Bronchial epithelial cell (primary cell): ENCODE measurements at regions not wholly inside any gene's neighbourhood (a gene's known extent, or its start where the extent isn't known, plus 50 kb on each side); places are given as distances from the start of the nearest gene placed in this dataset.
A peak's percentile ranks its signal among the peaks of the same experiment; 100 is the strongest.

Experiments
- DNase-seq: peaks from one replicate; pipeline ENCODE4 v3.0.0-alpha.2; 2010; ENCODE audit warnings: low read depth
- FAIRE-seq: peaks from 2 replicates; lab custom pipeline; 2011; peaks lifted over from hg19 to GRCh38; lab: Jason Lieb, UNC
- H3K27me3 ChIP-seq: 2 replicates; pipeline ENCODE4 v1.5.1; 2011; ENCODE audit warnings: low read length; ENCODE audit not compliant: control insufficient read depth, insufficient read depth
- H3K36me3 ChIP-seq: 2 replicates; pipeline ENCODE4 v1.5.1; 2011; ENCODE audit warnings: low read length; ENCODE audit not compliant: control insufficient read depth, insufficient read depth
- H3K4me3 ChIP-seq: 2 replicates; pipeline ENCODE4 v1.5.1; 2011; ENCODE audit warnings: mild to moderate bottlenecking, low read depth, low read length, control low read depth
- TF ChIP-seq, protein P1 (sequence below): IDR thresholded peaks from 2 replicates; pipeline ENCODE4 v1.5.1; 2011; ENCODE audit warnings: mild to moderate bottlenecking, moderate library complexity, low read length, control low read depth, inconsistent platforms; ENCODE audit not compliant: insufficient read depth, severe bottlenecking

DNA sequence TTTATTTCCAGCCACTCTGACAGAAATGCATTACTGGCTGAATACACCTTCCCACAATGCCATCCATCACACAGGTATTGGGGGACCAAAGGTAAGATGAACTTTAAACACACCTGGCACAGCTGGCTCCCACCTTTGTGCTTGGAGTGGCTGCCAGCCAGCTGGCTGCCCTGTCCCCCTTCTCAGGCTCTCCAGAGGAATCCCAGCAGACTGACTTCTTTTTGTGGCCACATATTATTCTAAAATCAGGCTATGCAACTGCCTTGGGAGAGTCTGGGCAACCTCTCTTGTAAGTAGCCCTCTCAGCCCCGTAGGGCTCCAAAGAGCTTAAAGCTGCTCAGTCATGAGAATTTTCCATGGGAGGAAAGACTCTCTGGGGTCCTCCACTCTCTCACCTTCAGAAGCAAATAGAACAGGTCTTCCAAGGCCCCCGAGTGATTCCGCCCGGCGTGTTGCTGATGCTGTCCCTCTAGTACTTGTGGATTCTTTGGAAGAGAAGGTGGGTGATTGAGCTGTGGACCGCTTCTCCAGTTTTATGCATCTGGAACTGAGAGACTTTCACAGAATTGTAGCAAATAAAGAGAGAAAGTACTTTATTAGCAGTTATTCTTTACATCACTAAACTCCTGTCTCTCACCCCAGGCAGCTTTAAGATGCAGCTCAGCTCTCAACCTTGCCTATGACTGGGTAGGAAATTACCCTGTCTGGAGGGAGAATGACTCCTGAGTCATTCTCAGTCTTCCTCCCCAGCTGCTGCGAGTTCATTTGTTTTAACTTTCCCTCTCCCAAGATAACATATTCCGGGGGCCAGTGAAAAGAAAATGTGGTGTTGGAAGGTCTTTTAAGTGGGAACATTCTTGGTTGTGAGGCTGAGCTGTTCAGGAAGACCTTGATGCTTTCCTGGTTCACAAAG lies 159.4 kb upstream of the PITX1 start:
- no peak for FAIRE-seq
- TF ChIP-seq, protein P1, sequence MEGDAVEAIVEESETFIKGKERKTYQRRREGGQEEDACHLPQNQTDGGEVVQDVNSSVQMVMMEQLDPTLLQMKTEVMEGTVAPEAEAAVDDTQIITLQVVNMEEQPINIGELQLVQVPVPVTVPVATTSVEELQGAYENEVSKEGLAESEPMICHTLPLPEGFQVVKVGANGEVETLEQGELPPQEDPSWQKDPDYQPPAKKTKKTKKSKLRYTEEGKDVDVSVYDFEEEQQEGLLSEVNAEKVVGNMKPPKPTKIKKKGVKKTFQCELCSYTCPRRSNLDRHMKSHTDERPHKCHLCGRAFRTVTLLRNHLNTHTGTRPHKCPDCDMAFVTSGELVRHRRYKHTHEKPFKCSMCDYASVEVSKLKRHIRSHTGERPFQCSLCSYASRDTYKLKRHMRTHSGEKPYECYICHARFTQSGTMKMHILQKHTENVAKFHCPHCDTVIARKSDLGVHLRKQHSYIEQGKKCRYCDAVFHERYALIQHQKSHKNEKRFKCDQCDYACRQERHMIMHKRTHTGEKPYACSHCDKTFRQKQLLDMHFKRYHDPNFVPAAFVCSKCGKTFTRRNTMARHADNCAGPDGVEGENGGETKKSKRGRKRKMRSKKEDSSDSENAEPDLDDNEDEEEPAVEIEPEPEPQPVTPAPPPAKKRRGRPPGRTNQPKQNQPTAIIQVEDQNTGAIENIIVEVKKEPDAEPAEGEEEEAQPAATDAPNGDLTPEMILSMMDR: no peak
- Histone ChIP-seq H3K27me3 (no peaks in the 10 kb centered on the region), H3K4me3 (no peak overlapping the region), H3K36me3 (no peaks in the 10 kb centered on the region)
- DNase-seq: peak; percentile 50

DNA sequence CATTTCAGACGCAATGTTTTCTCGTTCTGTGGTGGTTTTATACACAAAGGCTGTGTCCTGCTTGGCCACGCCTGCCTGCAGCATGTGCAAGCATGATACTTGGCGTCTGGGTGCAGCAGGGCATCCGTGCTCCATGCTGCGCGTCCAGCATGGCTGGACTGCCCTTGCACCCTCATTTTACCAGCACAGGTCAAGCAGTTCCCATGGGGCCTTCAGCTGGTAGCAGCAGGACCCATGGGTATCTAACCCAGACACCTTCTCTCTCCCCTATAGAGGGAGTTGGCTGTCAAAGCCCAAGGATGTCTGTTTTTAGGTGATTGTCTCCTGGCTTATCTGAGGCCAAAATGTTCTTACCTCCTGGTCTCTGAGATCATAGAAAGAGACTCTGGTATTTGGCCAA lies 158.3 kb upstream of the PITX1 start:
- FAIRE-seq (no peak), DNase-seq (no peak)
- H3K36me3 ChIP-seq: no peaks in the 10 kb centered on the region
- TF ChIP-seq, protein P1: no peak
- no peaks in the 10 kb centered on the region for H3K27me3 ChIP-seq
- no peak overlapping the region for H3K4me3 ChIP-seq

DNA sequence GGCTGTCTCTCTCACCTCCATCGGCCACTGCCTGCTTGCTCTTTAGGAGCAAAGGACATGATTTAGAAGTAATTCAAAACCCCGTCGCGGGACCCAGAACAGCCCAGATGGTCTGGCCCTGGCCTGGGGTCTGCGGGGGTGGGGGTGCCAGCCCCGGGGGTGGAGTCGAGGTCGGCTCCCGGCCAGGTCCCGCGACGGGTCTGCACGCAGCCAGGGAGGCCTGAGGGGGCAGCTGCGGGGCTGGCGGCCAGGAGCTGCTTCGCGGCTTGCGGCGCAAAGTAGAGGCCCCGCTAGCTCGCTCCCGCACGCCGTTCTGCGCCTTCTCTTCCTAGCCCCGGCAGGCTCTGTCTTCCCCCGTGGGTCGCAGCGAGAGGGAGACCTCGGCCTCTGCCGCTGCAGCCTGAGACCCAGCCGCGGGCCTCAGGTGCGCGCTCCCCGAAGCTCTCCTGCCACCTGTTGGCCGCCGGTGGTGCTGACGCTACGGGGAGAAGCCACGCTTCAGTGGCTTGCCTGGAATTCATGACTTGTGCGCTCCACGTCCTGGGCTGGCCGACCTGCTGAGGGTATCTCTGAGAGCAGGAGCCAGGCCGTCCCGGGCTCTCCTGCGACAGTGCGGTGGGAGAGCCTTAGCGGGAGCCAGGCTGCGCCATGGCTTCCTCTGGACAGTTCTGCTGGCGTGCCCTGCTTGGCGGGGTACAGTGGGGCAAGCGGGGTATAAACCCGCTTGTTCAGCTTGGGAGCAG lies 157.2 kb upstream of the PITX1 start:
- no peaks in the 10 kb centered on the region for H3K36me3 ChIP-seq
- H3K27me3 ChIP-seq: no peaks in the 10 kb centered on the region
- TF ChIP-seq, protein P1: peak; percentile 98
- FAIRE-seq: no peak
- H3K4me3 ChIP-seq: peak overlapping the region; percentile 37
- DNase-seq: peak; percentile 52

DNA sequence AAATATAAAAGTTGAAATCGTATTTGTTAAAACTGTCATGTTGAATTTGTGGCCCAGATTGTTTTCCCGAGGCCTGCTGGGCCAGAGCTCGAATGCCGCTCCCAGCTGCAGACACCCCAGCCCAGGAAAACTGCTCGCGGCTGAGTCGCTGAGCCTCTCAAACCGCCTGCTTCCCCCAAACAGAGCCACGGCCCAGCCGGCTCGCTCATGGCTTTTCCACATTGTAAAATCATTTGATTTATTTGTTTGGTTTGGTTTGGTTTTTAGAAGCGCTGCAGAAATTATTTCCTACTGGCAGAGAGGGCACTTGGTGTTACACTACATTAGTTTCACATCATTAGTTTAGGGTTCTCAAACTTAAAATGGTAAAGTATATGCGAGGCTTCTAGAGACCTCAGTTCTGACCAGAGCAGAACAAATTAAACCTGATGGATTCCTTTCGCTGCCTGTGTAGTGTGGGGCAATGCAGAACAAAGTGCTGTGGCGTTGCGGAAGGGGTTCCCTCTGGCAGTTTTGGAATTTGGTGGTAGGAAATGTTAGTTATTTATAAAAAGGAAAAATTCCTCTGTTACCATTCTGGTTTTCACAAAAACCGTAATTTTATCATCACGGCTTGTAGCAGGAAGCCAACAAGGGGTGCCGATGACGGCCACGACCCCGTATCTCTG lies 156.5 kb upstream of the PITX1 start:
- H3K27me3 ChIP-seq: no peaks in the 10 kb centered on the region
- H3K4me3 ChIP-seq: no peak overlapping the region
- no peak for FAIRE-seq
- no peaks in the 10 kb centered on the region for H3K36me3 ChIP-seq
- DNase-seq: no peak
- TF ChIP-seq, protein P1: no peak

DNA sequence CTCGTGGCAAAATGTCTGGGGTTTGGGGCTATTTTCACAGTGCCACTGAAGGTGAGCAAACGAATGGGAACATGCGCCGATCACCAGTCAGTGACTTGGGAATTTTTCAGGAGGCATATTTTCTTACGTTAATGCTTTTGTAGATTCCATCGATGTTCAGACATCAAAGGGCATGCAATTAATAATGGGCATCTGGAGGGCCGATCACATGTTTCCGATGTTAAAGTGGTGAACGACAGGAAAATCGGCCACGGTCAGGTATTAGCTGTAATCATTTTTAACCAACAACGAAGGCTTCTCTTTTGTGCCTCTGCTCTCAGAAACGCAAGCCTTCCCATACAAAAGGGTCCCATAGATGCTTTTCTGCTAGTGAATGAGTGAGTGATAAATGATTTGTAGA lies 155.0 kb upstream of the PITX1 start:
- DNase-seq (no peak), FAIRE-seq (no peak)
- Histone ChIP-seq H3K36me3 (no peaks in the 10 kb centered on the region), H3K27me3 (no peaks in the 10 kb centered on the region), H3K4me3 (no peak overlapping the region)
- TF ChIP-seq, protein P1: no peak
